ENCODE measurements at regions not wholly inside any gene's neighbourhood (a gene's known extent, or its start where the extent isn't known, plus 50 kb on each side); places are given as distances from the start of the nearest gene placed in this dataset.

GRCh38 chr5:61820836-61821235 lies 485.2 kb upstream of the KIF2A start:
- no peak for TF ChIP-seq CTCF (IDR thresholded peaks at IDR 0.05; ENCODE audit: extremely low read depth in 1 of 2, insufficient read depth in 1 of 2, low read depth in 1 of 2, low read length in 2 of 2)
- TF ChIP-seq EZH2 (IDR thresholded peaks at IDR 0.05; ENCODE audit: borderline replicate concordance, low read depth, low read length, severe bottlenecking): no peak
- TF ChIP-seq POLR2A (IDR thresholded peaks at IDR 0.05; ENCODE audit: low read depth, low read length): no peak
- TF ChIP-seq MYC (IDR thresholded peaks at IDR 0.05; ENCODE audit: low read depth, low read length): no peak
- no peak for TF ChIP-seq MAX (IDR thresholded peaks at IDR 0.05; ENCODE audit: insufficient read depth, insufficient read length)
- no peak for TF ChIP-seq POLR2AphosphoS5 (IDR thresholded peaks at IDR 0.05; ENCODE audit: insufficient read depth, low read depth, low read length)
- no peak for TF ChIP-seq JUN (IDR thresholded peaks at IDR 0.05; ENCODE audit: borderline replicate concordance, insufficient read depth, insufficient read length, low read depth)
- no peak for TF ChIP-seq GATA2 (IDR thresholded peaks at IDR 0.05; ENCODE audit: insufficient read depth, insufficient read length, low read depth, low read length)
- no peak for TF ChIP-seq FOS (IDR thresholded peaks at IDR 0.05; ENCODE audit: borderline replicate concordance, insufficient read depth, low read length)
